ENCODE measurements at regions not wholly inside any gene's neighbourhood (a gene's known extent, or its start where the extent isn't known, plus 50 kb on each side); places are given as distances from the start of the nearest gene placed in this dataset.
"Not testable (repeated sequence)": the region's sequence is repeated elsewhere in the genome, so short reads cannot be mapped to it uniquely, and the experiment has no call there.

DNA sequence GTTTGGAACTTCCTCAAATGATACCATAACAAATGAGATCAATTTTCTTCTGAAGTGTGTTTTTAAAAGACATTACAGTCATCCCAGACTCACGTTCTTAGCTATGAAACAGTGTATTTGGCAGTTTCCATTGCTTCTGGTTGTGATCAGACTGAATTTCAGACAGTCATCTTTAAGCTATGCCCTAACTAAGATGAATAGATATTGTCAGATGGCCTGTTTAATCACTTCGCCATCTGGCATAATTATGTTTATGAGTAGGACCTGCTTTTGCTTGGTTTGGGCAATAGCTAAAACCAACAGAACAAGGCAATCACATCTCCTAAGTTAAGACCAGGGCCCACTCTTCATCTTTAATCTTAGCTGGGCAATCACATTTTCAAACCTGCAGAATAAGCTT, 313.1 kb downstream of the SV2B start:
- 71 to 73% methylated on average over 2 of the region's 2 CpGs for WGBS, 2 donors
- H3K36me3 ChIP-seq: no peaks in the 10 kb centered on the region
- no peak overlapping the region for H3K4me3 ChIP-seq
- H3K9me3 ChIP-seq: peaks cover 0 to 4% (median 0%) of the 10 kb centered on the region in 4 donors
- no peak overlapping the region for H3K27ac ChIP-seq
- no peak for TF ChIP-seq POLR2A (IDR thresholded peaks at IDR 0.05)
- no peak for TF ChIP-seq EP300 (IDR thresholded peaks at IDR 0.05)
- no peak for TF ChIP-seq CTCF (IDR thresholded peaks at IDR 0.05)
- no peaks in the 10 kb centered on the region for H3K27me3 ChIP-seq
- DNase-seq (ENCODE audit: low spot score in 2 of 2): no peak
- no peaks in the 10 kb centered on the region for H3K4me1 ChIP-seq

GRCh38 chr15:91414124-91414523, 314.1 kb downstream of the SV2B start:
- Histone ChIP-seq H3K36me3 (no peaks in the 10 kb centered on the region), H3K27ac (no peak overlapping the region), H3K27me3 (no peaks in the 10 kb centered on the region), H3K4me1 (no peaks in the 10 kb centered on the region), H3K4me3 (no peak overlapping the region), H3K9me3 (peaks cover 0 to 4% (median 0%) of the 10 kb centered on the region in 4 donors)
- DNase-seq (ENCODE audit: low spot score in 2 of 2): no peak
- WGBS, 2 donors: 93 to 97% methylated on average over 2 of the region's 2 CpGs
- TF ChIP-seq POLR2A (IDR thresholded peaks at IDR 0.05) (no peak), EP300 (IDR thresholded peaks at IDR 0.05) (no peak), CTCF (IDR thresholded peaks at IDR 0.05) (no peak)

DNA sequence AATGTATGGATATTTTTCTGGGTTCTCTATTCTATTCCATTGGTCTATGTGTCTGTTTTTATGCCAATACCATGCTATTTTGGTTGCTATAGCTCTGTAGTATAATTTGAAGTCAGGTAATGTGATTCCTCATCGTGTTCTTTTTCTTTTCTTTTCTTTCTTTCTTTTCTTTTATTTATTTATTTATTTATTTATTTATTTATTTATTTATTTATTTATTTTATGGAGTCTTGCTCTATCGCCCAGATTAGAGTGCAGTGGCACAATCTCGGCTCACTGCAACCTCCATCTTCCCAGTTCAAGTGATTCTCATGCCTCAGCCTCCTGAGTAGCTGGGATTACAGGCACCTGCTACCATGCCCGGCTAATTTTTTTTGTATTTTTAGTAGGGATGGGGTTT, 315.2 kb downstream of the SV2B start:
- H3K9me3 ChIP-seq: peaks cover 0 to 12% (median 0%) of the 10 kb centered on the region in 4 donors
- H3K27me3 ChIP-seq; DNase-seq (ENCODE audit: low spot score in 2 of 2); H3K4me3 ChIP-seq; H3K36me3 ChIP-seq; H3K27ac ChIP-seq; H3K4me1 ChIP-seq: not testable (repeated sequence)
- WGBS, 2 donors: 90 to 92% methylated on average over 4 of the region's 4 CpGs

GRCh38 chr15:91420689-91421088, 320.6 kb downstream of the SV2B start:
- Histone ChIP-seq H3K4me3 (no peak overlapping the region), H3K27ac (no peak overlapping the region), H3K9me3 (peaks cover 0 to 14% (median 0%) of the 10 kb centered on the region in 4 donors), H3K4me1 (no peaks in the 10 kb centered on the region), H3K27me3 (no peaks in the 10 kb centered on the region), H3K36me3 (no peaks in the 10 kb centered on the region)
- WGBS, 2 donors: 68 to 74% methylated on average over 2 of the region's 2 CpGs
- no peak for DNase-seq (ENCODE audit: low spot score in 2 of 2)
- TF ChIP-seq CTCF (IDR thresholded peaks at IDR 0.05) (no peak), POLR2A (IDR thresholded peaks at IDR 0.05) (no peak), EP300 (IDR thresholded peaks at IDR 0.05) (no peak)

- 10 to 11% methylated on average over 1 of the region's 1 CpG for WGBS, 2 donors
- Histone ChIP-seq H3K4me3 (no peak overlapping the region), H3K36me3 (no peaks in the 10 kb centered on the region), H3K4me1 (no peaks in the 10 kb centered on the region), H3K9me3 (peaks cover 0 to 14% (median 0%) of the 10 kb centered on the region in 4 donors), H3K27me3 (no peaks in the 10 kb centered on the region), H3K27ac (no peak overlapping the region)
- no peak for DNase-seq (ENCODE audit: low spot score in 2 of 2)
- no peak for TF ChIP-seq EP300 (IDR thresholded peaks at IDR 0.05)
- TF ChIP-seq POLR2A (IDR thresholded peaks at IDR 0.05): no peak
- TF ChIP-seq CTCF (IDR thresholded peaks at IDR 0.05): no peak
These were observed 322.7 kb downstream of the SV2B start for GRCh38 chr15:91422797-91423196.

- no peak for TF ChIP-seq EP300 (IDR thresholded peaks at IDR 0.05)
- TF ChIP-seq CTCF (IDR thresholded peaks at IDR 0.05): no peak
- no peak for TF ChIP-seq POLR2A (IDR thresholded peaks at IDR 0.05)
- H3K36me3 ChIP-seq: no peaks in the 10 kb centered on the region
- no peaks in the 10 kb centered on the region for H3K27me3 ChIP-seq
- peaks cover 0 to 14% (median 0%) of the 10 kb centered on the region in 4 donors for H3K9me3 ChIP-seq
- no peak overlapping the region for H3K4me3 ChIP-seq
- no peak overlapping the region for H3K27ac ChIP-seq
- H3K4me1 ChIP-seq: no peaks in the 10 kb centered on the region
- no peak for DNase-seq (ENCODE audit: low spot score in 2 of 2)
- 84 to 94% methylated on average over 1 of the region's 1 CpG for WGBS, 2 donors
These were observed 323.9 kb downstream of the SV2B start for GRCh38 chr15:91424001-91424400.
